ELR (cell line): ENCODE measurements at regions not wholly inside any gene's neighbourhood (a gene's known extent, or its start where the extent isn't known, plus 50 kb on each side); places are given as distances from the start of the nearest gene placed in this dataset.

Source experiments
- DNase-seq: peaks from one replicate; pipeline ENCODE4 v3.0.0-alpha.2; 2015; ENCODE audit warnings: low read depth

- DNase-seq, result no peak
Observed at GRCh38 chr6:137758661-137759060, 108.4 kb upstream of the TNFAIP3 start.

DNA sequence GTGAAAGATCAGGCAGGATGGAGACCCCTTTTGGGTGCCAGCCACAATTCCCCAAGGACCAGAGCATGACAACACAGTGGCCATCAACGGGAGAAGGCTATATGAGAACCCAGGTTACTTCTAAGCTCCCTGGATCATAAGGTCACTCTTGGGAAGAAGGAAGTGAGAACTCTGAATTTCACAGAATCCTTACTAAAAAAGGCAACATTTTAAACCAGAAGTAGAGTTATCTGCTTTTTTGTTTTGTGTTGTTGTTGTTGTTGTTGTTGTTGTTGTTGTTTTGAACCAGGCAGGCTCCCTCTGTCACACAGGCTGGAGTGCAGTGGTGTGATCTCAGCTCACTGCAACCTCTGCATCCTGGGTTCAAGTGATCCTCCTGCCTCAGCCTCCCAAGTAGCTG, 107.4 kb upstream of the TNFAIP3 start:
- DNase-seq, result no peak

DNA sequence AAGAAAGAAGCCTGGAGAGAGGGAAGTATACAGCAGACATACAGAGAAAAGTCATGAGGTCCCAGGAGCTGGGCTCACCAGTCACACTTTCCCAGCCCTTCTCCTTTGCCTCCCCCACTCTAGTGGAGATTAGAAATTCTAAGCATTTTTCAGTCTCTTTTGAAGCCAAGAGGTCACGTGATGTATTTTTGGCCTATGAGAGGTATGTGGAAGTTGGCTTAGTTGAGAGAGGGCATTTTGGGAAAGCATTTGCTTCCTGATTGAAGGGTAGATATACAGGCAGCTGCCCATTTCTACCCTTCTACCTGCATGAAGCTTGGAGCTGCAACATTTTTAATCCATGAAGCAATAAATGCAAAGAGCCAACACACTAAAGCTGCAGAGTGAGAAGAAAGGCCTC, 106.0 kb upstream of the TNFAIP3 start:
- DNase-seq, result no peak

- no peak for DNase-seq
Observed at GRCh38 chr6:137761487-137761886, 105.6 kb upstream of the TNFAIP3 start.

DNA sequence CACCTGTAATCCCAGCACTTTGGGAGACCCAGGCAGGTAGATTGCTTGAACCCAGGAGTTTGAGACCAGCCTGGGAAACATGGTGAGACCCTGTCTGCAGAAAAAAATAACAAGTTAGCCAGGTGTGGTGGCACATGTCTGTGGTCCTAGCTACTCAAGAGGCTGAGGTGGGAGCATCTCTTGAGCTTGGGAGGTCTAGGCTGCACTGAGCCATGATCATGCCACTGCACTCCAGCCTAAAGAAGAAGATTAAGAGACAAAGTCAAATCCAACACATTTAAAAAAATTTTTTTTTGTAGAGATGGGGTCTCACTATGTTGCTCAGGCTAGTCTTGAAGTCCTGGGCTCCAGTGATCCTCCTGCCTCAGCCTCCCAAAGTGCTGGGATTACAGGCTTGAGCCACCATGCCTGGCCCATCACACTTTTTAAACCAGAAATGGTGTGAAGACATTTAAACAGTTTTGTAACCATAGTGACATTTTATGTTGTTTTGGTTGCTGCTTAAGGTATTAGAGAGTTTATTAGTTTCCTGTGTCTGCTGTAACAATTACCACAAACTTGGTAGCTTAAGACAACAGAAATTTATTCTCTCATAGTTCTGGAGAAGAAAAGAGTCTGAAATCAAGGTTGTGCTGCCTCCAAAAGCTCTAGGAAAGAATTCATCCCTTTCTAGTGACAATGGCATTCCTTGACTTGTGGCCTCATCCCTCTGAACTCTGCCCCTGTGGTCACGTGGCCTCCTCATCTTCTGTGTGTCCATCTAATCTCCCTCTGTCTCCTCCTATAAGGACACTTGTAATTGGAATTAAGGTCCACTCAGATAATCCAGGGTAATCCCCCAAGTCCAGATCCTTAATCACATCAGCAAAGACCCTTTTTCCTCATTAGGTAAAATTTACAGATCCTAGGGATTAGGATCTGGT, 104.6 kb upstream of the TNFAIP3 start:
- DNase-seq, result no peak

- no peak for DNase-seq
Observed at GRCh38 chr6:137763436-137763835, 103.6 kb upstream of the TNFAIP3 start.

GRCh38 chr6:137763886-137764285, 103.2 kb upstream of the TNFAIP3 start:
- no peak for DNase-seq

GRCh38 chr6:137764464-137764863, 102.6 kb upstream of the TNFAIP3 start:
- peak; percentile 72 for DNase-seq

GRCh38 chr6:137765059-137765458, 102.0 kb upstream of the TNFAIP3 start:
- DNase-seq, result no peak

- DNase-seq, result no peak
Observed at GRCh38 chr6:137766596-137767370, 100.3 kb upstream of the TNFAIP3 start.

DNA sequence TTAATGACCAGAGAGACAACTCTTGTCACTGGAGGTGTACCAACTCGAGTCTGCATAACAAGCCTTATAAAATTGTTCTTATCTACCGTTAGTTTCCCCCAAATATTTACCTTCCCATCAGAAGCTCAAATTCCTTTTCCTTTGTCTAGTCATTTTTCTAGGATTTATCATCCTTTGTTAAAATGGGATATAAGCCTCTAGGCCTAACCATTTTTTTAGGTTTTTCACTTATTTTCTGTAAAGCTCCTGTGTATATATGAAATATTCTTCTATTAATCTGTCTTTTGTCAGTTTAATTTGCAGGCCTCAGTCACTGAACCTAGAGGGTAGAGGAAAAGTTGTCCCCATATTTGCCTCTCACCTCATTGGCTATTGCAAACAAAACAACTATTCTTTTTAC, 99.6 kb upstream of the TNFAIP3 start:
- no peak for DNase-seq

- DNase-seq, result peak; percentile 24
Observed at GRCh38 chr6:137767911-137768690, 99.0 kb upstream of the TNFAIP3 start.

DNA sequence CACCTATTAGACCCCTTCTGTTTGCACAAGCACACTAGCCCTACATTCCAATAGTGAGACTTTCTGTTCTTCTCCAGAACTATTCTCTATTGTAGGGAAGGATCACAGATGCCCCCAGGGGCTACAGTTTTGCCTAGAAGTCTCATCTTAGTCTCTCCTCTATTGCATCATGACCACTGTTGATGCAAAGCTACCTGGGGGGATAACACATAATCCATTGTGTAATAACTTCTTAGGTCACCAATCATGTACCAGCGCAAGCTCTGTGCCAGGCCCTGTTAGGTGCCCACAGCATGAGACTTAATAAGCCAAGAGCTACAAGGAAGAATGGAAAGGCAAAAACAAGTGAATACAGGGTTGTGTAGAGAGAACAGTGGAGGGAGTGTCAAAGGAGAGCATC, 98.1 kb upstream of the TNFAIP3 start:
- peak; percentile 4 for DNase-seq

DNA sequence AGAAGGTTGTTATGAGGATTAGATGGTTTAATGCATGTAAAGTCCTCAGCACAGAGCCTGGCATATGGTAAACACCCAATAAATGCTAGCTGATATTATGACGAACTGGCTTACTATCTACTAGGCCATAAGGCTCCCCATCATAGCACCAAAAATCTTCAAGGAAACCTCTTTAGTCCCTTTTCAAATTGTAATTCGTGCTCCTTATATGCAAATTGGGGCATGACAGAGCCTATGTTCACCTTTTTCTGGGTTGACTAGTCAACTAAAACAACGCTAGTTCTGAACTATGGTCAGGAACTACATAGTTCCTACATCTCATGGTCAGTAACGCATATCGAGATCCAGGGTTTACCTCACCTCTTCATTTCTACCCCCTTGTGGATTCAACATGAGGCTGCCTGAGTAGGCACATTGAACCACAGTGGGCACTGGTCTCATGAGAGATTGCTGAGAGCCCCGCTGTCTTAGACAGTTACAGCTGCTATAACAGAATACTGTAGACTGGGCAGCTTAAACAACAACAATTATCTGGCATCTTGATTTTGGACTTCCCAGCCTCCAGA, 97.2 kb upstream of the TNFAIP3 start:
- DNase-seq, result no peak

DNA sequence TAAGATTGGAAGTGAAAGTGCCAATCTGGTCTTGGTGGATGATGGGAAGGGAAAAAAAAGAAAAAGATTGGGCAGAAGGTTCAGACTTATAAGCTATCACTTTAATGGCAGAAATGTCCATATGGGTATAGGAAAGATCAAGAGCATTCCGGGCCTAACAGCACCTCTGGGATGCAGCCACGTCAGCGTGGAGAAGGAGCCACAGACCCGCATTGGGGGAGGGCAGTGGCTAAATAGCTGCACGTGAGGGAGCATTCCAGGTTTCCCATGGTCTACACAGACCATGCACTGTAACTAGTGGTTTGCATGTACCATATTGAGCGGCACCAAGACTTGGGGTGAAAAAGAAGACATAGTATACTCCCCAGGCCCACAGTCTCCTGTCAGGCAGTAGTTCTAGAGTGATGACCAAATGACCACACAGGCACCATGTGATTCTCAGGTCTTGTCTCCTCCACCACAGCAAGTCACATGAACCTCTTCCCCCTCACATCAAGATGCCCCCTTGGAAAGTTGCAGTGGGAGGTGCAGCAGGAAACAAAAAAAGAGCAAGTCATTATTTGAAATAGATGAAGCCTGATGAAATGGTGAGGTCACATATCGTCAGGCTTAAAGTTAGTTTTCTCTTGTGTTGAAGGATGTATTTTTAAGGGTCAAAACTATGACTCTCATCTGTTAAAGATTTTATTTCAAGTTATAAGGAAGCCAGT, 94.4 kb upstream of the TNFAIP3 start:
- no peak for DNase-seq

- DNase-seq, result no peak
Observed at GRCh38 chr6:137775227-137775626, 91.8 kb upstream of the TNFAIP3 start.

DNA sequence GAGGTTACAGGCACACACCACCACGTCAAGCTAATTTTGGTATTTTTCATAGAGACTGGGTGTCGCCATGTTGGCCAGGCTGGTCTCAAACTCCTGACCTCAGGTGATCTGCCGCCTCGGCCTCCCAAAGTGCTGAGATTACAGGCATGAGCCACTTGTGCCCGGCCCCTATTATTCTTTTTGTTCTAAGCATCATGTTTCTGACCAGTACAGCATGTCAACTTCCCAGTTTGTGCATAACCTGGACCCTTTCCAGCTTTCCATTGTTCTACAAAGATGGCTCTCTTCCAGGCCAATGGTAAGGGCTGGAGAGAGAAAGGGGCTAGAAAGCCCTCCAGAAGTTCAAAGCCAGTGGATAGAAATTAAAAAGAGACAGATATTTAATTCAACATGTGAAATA, 91.3 kb upstream of the TNFAIP3 start:
- no peak for DNase-seq

- no peak for DNase-seq
Observed at GRCh38 chr6:137776256-137776655, 90.8 kb upstream of the TNFAIP3 start.

DNA sequence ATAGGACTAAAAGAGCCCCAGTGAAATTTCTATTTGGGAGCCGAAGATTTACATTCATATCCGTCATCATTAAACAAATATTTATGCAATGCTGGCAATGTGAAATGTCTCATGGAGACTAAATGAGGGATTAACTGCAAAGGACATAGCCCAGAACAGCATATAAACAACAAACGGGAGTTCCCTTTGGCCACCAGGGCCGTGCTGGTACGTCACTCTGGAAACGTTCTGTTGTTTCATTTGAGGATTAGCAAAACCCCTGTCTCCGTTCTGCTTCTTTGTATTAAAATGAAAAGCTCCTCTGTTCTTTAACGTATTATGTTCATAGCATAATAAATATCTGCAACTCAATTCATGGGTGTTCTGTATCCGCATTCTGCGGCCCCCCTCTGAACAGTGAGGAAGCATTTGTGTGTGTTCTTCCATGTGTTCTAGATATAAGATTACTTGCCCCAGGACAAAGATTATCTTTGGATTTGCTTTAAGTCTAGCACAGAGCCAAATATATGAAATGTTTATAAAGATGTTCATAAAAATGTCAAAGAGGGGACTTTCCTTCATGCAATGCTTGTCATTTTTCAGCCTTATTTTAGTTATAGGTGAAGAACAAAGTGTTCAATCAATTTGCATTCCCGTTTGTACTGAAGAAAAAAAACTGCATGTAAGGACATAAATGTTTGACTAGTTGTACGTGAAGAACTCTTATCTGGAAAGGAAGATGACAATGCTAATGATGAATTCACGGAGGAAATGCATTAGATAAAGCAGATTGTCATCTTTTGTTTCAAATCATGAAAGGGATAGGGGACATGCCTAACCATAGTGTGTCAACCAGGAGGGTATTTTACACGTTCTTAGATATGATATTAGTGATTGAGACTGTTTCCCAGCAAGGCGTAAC, 90.0 kb upstream of the TNFAIP3 start:
- no peak for DNase-seq

- no peak for DNase-seq
Observed at GRCh38 chr6:137777687-137778075, 89.4 kb upstream of the TNFAIP3 start.
